ENCODE measurements at regions not wholly inside any gene's neighbourhood (a gene's known extent, or its start where the extent isn't known, plus 50 kb on each side); places are given as distances from the start of the nearest gene placed in this dataset.

- DNase-seq: no peak
Observed at GRCh38 chr2:6641956-6642355, 223.8 kb downstream of the CMPK2 start.

GRCh38 chr2:6644261-6644660 is 221.4 kb downstream of the CMPK2 start:
- DNase-seq: no peak

GRCh38 chr2:6645004-6645403 is 220.7 kb downstream of the CMPK2 start:
- DNase-seq: no peak

- DNase-seq: no peak
Observed at GRCh38 chr2:6645672-6646071, 220.0 kb downstream of the CMPK2 start.

GRCh38 chr2:6647046-6647445 is 218.7 kb downstream of the CMPK2 start:
- DNase-seq: no peak

GRCh38 chr2:6648596-6649247 is 217.0 kb downstream of the CMPK2 start:
- no peak for DNase-seq

GRCh38 chr2:6650311-6650710 is 215.4 kb downstream of the CMPK2 start:
- DNase-seq: no peak

- no peak for DNase-seq
Observed at GRCh38 chr2:6652251-6652650, 213.5 kb downstream of the CMPK2 start.

- no peak for DNase-seq
Observed at GRCh38 chr2:6653281-6653750, 212.4 kb downstream of the CMPK2 start.

- no peak for DNase-seq
Observed at GRCh38 chr2:6654279-6654678, 211.4 kb downstream of the CMPK2 start.

- DNase-seq: no peak
Observed at GRCh38 chr2:6656633-6657032, 209.1 kb downstream of the CMPK2 start.

GRCh38 chr2:6657136-6657535 is 208.6 kb downstream of the CMPK2 start:
- DNase-seq: no peak

- DNase-seq: no peak
Observed at GRCh38 chr2:6657855-6658254, 207.9 kb downstream of the CMPK2 start.

- DNase-seq: no peak
Observed at GRCh38 chr2:6664332-6665061, 201.2 kb downstream of the CMPK2 start.

- no peak for DNase-seq
Observed at GRCh38 chr2:6665093-6666045, 200.3 kb downstream of the CMPK2 start.

GRCh38 chr2:6667326-6667725 is 198.4 kb downstream of the CMPK2 start:
- no peak for DNase-seq

GRCh38 chr2:6671913-6672312 is 193.8 kb downstream of the CMPK2 start:
- no peak for DNase-seq

GRCh38 chr2:6674381-6674780 is 191.3 kb downstream of the CMPK2 start:
- no peak for DNase-seq

GRCh38 chr2:6675791-6676190 is 189.9 kb downstream of the CMPK2 start:
- DNase-seq: no peak

- no peak for DNase-seq
Observed at GRCh38 chr2:6676241-6676640, 189.5 kb downstream of the CMPK2 start.

GRCh38 chr2:6676776-6677175 is 188.9 kb downstream of the CMPK2 start:
- DNase-seq: no peak

GRCh38 chr2:6679471-6679870 is 186.2 kb downstream of the CMPK2 start:
- DNase-seq: no peak

GRCh38 chr2:6683516-6683915 is 182.2 kb downstream of the CMPK2 start:
- no peak for DNase-seq
